ENCODE measurements at regions not wholly inside any gene's neighbourhood (a gene's known extent, or its start where the extent isn't known, plus 50 kb on each side); places are given as distances from the start of the nearest gene placed in this dataset.
"Not testable (repeated sequence)": the region's sequence is repeated elsewhere in the genome, so short reads cannot be mapped to it uniquely, and the experiment has no call there.

GRCh38 chr14:97164021-97164420 lies 366.8 kb downstream of the VRK1 start:
- ChIA-PET POLR2A (no interaction called here), CTCF (no interaction called here)
- no peak for DNase-seq (ENCODE audit: low read depth, low spot score)
- TF ChIP-seq CTCF (IDR thresholded peaks at IDR 0.05; ENCODE audit: insufficient read depth, low read length, missing control alignments), result no peak
- no peak overlapping the region for H3K4me3 ChIP-seq (ENCODE audit: low read depth, low read length)

- ChIA-PET POLR2A (no interaction called here), CTCF (no interaction called here)
- DNase-seq (ENCODE audit: low read depth, low spot score), result no peak
- TF ChIP-seq CTCF (IDR thresholded peaks at IDR 0.05; ENCODE audit: insufficient read depth, low read length, missing control alignments), result no peak
- H3K4me3 ChIP-seq (ENCODE audit: low read depth, low read length), result no peak overlapping the region
These were observed 369.3 kb downstream of the VRK1 start for GRCh38 chr14:97166497-97166896.

GRCh38 chr14:97167577-97167976 lies 370.4 kb downstream of the VRK1 start:
- POLR2A ChIA-PET; CTCF ChIA-PET; DNase-seq (ENCODE audit: low read depth, low spot score); H3K4me3 ChIP-seq (ENCODE audit: low read depth, low read length): not testable (repeated sequence)

- no peak overlapping the region for H3K4me3 ChIP-seq (ENCODE audit: low read depth, low read length)
- no peak for DNase-seq (ENCODE audit: low read depth, low spot score)
- ChIA-PET CTCF (no interaction called here), POLR2A (no interaction called here)
- TF ChIP-seq CTCF (IDR thresholded peaks at IDR 0.05; ENCODE audit: insufficient read depth, low read length, missing control alignments), result no peak
These were observed 375.5 kb downstream of the VRK1 start for GRCh38 chr14:97172644-97173043.

GRCh38 chr14:97177016-97177415 lies 379.8 kb downstream of the VRK1 start:
- no peak overlapping the region for H3K4me3 ChIP-seq (ENCODE audit: low read depth, low read length)
- CTCF ChIA-PET, result no interaction called here
- POLR2A ChIA-PET, result no interaction called here
- TF ChIP-seq CTCF (IDR thresholded peaks at IDR 0.05; ENCODE audit: insufficient read depth, low read length, missing control alignments), result no peak
- no peak for DNase-seq (ENCODE audit: low read depth, low spot score)

- ChIA-PET POLR2A (no interaction called here), CTCF (no interaction called here)
- H3K4me3 ChIP-seq (ENCODE audit: low read depth, low read length), result no peak overlapping the region
- no peak for DNase-seq (ENCODE audit: low read depth, low spot score)
- TF ChIP-seq CTCF (IDR thresholded peaks at IDR 0.05; ENCODE audit: insufficient read depth, low read length, missing control alignments), result no peak
These were observed 380.5 kb downstream of the VRK1 start for GRCh38 chr14:97177635-97178034.

GRCh38 chr14:97178781-97179180 lies 381.6 kb downstream of the VRK1 start:
- ChIA-PET CTCF (no interaction called here), POLR2A (no interaction called here)
- TF ChIP-seq CTCF (IDR thresholded peaks at IDR 0.05; ENCODE audit: insufficient read depth, low read length, missing control alignments), result no peak
- DNase-seq (ENCODE audit: low read depth, low spot score), result no peak
- H3K4me3 ChIP-seq (ENCODE audit: low read depth, low read length), result no peak overlapping the region

All from AG04449 (cell line).